Renal cortical epithelial cell (primary cell): ENCODE measurements at regions not wholly inside any gene's neighbourhood (a gene's known extent, or its start where the extent isn't known, plus 50 kb on each side); places are given as distances from the start of the nearest gene placed in this dataset.
A peak's percentile ranks its signal among the peaks of the same experiment; 100 is the strongest.
"Not testable (repeated sequence)": the region's sequence is repeated elsewhere in the genome, so short reads cannot be mapped to it uniquely, and the experiment has no call there.

Source experiments
- DNase-seq: peaks from one replicate; pipeline ENCODE4 v3.0.0-alpha.2; 2011; ENCODE audit warnings: low read depth

DNA sequence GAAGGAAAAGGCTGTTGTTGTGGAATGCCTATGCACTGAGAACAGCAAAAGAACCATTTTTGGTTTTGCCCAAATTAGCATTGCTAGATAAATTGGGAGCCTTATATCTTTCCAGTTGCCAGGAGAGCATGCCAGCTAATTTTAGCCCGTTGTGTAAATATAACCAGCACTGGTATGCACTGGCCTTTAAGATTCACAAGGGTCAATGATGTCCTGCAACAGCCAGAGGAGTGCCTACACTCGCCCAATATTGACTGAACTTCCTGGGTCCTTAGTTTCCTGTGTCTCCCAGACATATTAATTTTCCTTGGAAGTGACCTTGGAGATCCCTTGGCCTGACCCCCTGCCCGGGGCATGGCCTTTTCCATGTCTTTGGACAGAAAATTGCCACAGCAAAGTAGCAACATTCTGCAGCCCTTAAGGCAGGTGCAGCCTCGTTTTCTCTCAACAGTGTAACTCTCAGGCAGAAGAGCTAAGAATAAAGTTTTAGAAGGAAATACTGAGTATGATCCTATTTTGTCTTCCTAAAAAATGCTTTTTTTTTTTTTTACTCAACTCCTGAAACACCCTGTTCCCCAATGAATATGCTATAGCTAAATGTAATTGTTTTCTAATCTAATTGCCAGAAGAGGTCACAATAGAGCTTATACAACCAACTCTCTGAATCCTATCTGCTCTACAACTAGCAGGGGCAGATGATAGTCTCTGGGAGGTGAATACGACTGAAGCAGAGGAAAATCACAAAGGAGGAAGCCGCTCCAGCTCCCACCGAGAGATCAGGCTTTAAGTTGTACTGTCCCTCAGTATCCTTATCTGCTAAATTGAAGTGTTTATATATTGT, 131.9 kb upstream of the PCGF5 start:
- DNase-seq = peak; percentile 30

DNA sequence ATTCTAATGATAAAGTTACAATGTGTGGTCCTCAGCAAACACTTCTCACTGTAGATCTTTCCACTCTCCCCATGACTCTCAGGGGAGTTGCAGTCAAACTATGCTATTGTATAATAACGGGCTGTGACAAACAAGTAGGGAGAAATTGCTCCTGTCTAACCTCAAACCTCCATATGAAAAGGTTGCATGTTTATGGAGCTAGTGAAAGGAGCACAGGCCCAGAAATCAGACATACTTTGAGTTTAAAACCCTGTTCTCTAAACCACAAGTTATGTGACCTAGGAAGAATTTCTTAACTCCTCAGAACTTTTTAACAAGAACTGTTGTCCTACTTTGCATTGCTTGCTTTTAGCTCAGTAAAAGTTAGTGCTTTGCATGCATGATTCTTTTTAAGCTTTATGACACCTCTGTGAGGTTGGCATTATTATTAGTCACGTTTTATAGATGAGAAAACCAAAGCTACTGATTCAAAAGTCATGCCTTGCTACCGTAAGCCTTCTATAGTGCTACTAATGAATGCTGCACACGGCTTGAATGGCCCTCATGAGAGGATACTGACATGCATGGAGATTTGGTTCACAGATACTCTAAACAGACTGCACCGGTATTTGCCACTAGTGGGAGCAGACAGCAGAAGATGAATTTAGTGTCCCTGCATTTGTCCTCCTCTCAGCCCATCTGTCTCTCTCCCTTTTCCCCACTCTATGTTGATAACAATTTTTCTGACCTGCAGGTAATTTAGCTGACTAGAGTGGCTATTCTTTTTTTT, 129.5 kb upstream of the PCGF5 start:
- peak; percentile 2 for DNase-seq

DNA sequence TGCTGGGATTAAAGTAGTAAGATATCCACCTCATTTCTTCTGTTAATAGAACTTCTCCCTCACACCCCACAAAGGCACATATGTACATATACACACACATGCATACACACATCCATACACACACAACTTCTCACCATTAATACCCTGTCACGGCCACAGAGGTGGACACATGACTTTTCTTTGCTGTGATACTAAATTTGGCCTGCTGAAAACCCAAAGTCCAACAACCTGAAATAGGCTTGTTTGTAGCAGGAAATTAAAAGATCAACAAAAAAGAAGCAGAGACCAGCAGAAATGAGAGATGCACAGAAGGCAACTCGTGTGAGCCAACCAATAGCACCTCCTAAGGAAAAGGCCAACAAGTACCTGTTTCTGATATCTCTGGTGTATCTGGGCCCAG, 128.7 kb upstream of the PCGF5 start:
- DNase-seq = no peak

DNA sequence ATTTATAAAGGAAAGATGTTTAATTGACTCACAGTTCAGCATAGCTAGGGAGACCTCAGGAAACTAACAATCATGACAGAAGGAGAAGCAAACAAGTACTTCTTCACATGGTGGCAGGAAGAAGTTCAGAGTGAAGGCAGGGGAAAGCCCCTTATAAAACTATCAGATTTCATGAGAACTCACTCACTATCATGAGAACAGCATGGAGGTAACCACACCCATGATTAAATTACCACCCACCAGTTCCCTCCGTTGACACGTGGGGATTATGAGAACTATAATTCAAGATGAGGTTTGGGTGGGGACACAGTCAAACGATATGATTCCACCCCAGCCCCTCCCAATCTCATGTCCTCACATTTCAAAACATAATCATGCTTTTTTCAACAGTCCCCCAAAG, 124.2 kb upstream of the PCGF5 start:
- no peak for DNase-seq

DNA sequence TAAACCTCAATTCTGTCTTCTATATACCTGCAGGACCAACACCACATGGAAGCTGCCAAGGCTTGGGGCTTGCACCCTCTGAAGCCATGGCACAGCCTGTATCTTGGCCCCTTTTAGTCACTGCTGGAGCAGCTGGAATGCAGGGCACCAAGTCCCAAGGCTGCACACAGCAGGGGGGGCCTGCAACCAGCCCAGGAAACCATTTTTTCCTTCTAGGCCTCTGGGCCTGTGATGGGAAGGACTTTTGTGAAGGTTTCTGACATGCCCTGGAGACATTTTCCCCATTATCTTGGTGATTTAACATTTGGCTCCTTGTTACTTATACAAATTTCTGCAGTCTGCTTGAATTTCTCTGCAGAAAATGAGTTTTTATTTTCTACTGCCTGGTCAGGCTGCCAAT, 123.2 kb upstream of the PCGF5 start:
- DNase-seq = no peak

DNA sequence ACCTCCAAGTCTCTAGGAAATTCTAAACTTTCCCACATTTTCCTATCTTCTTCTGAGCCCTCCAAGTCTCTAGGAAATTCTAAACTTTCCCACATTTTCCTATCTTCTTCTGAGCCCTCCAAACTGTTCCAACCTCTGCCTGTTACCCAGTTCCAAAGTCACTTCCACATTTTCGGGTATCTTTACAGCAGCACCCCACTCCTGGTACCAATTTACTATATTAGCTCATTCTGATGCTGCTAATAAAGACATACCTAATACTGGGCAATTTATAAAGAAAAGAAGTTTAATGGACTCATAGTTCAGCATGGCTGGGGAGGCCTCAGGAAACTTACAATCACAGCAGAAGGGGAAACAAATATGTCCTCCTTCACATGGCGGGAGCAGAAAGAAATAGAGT, 122.4 kb upstream of the PCGF5 start:
- DNase-seq = not testable (repeated sequence)

DNA sequence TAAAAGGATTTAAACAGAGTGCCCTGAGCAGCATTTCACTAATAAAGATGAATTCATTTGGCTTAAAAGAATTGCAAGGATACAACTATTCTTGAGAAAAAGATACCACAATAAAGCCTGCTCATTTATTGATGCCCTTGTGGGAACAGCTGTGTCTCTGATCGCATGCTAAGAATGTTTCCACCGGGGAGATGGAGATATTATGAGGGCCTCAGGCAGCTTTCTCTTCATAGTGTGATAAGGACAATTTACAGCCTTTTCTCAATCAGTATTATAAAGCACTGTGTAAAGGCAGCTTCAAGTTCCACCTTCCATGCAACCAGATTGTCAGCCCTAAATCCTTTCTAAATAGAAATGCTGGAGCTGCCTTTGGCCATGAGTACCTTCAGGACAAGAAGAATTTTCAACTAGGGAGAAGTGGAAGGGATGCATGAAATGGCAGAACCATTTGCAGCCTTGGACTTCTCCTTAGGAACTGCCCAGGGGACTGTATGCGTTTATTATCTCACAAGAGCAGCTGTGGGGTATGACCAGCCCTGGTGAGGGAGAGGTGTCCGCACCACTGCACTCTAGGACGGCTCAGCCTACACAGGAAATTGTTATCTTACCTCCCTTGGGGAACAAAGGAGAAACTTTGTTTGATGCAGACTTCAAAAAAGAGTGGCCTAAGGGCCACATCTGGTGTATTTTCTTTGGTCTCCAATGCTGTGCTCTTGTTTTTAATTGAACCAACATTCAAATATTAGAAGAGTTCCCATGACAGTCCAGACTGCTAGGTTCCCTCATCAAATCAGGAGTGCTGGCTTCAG, 116.9 kb upstream of the PCGF5 start:
- no peak for DNase-seq

DNA sequence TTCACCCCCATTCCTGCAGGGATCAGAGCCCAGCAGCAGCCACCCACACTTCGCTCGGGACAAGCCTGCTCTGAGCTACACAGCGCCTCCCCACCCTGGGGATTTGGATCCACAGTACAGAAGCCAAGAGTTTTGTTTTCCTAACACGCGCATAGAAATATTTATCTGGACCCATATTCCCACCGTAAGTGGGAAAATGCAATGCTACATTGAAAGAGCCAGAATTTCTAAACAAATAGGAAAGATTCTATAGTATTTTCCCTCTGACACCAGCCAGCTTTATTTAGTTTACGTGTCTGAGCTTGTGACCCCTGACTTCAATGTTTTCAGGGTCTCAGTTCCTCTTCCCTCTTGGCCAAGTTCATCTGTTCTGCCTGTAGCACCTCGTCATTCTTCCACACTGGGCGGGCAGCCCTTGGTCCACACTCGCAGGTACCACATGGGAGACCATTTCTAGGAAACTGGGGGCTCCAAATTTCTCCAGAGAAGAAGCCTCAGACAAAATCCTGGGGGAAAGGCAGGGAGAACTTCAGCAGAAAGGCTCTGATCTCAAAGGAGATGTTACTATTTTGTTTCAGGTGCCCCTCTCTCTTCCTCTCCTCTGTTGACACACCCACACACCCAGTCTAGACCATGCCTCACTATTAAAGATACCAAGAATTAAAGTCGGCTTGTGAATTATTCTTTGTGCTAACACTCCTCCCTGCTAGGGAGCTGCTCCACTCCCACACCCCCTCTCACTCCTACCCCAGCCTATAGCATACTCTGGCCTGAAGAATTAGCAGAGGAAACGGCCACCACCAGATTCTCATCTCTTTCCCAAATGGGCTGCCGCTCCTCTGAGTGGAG, 116.0 kb upstream of the PCGF5 start:
- no peak for DNase-seq

DNA sequence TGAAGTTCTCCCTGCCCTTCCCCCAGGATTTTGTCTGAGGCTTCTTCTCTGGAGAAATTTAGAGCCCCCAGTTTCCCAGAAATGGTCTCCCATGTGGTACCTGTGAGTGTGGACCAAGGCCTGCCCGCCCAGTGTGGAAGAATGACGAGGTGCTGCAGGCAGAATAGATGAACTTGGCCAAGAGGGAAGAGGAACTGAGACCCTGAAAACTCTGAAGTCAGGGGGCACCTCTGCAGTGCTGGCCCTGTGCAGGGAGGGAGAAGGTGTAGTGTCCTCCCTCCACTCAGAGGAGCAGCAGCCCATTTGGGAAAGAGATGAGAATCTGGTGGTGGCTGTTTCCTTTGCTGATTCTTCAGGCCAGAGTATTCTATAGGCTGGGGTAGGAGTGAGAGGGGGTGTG, 115.2 kb upstream of the PCGF5 start:
- DNase-seq = no peak

DNA sequence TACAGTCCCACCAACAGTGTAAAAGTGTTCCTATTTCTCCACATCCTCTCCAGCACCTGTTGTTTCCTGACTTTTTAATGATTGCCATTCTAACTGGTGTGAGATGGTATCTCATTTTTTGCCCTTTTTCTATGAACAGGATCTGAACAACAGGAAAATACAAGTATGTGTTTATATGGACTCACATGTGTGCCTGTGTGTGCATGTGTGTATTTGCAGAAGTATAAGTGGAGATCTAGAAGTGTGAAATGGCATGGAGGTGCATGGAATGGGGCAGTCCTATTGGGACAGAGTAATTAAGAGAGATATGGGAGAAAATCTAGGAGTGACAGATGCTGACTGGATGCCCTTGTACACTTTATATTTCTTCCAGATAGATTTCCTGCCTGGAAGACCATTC, 111.6 kb upstream of the PCGF5 start:
- DNase-seq = no peak

DNA sequence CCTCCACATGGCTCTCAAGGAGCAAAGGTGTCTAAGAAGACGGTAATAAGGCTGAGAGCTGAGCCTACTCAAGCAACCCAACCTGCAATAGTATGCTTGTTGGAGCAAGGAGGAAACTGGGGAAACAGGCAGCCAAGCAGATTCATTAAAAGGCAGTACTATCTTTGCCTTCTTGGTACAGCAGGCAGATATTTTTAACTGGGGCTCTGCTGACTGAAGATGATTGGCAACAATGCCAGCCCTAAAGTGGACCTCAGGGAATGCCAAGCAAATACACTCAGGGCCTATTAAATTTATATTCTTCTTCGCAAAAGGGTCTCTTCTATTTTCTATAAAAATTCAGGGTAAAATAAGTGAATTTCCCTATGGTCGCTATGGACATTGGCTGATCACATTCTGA, 109.4 kb upstream of the PCGF5 start:
- DNase-seq = no peak

DNA sequence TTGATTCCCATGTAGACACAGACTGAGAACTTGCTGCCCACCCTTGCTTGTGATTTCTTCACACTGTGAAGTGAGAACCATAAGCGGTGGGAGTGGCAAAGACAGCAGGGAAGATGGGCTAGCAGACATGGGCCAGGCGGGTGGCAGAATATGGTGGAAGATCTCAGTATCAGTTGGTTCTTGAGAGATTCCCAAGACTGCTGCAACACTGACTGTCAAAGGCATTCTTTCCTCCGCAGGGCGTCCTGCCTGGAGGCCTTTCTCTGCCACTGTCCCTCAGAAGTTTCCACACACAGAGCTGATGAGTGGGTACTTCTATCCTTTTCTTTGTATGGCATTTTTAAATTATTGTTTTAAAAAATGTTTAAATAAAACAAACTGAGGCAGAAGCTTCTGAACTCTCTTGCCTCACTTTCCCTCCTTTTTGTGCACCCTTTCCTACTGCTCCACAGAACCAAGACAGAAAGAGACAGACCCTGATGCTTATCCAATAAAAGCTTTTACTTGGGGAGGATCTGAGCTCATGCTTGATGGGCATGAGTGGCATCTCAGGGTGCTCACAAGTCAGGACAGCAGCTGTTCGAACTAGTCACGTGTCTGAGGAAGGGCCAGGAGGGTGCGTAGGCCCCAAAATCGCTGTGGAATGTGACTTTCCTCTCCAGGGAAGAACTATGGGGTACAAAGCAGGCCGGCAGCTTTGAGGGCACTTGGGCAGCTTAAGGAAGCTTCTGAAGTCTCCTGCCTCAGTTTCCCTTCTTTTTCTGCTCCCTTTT, 104.7 kb upstream of the PCGF5 start:
- no peak for DNase-seq

DNA sequence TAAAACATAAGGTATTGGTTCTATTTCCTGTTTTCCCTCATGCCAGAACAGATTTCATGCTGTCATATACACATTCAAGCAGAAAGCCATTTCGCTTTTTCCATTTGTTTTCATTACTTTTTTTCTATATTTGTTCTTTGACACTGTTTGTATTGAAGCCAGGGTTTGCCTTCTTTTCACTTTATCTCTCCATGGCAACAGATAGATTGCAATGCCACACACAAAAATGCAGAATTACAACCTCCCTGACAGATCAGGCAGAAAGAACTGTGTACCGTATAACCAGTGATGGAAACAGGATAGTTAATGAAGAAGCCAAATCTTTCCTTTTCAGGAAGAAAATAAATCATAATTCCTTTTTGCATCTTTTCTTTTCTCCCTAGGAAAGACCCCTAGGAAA, 103.0 kb upstream of the PCGF5 start:
- no peak for DNase-seq

DNA sequence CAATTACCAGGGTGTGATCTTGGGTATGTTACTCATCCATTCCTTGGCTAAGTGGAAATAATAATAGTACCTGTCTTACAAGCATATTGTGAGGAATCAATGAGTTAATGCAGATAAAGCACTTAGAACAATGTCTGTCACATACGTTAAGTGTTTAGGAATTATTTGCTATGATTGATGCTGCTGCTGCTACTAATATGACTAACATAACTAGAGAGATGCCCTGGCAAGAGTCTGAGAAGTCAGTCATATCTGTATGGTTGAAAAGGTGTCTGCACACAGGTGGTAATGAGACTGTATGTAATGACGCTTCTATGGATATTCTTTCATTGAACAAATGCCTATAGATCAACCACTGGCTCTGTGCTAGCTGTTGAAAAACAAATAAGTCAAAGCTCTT, 100.1 kb upstream of the PCGF5 start:
- no peak for DNase-seq

DNA sequence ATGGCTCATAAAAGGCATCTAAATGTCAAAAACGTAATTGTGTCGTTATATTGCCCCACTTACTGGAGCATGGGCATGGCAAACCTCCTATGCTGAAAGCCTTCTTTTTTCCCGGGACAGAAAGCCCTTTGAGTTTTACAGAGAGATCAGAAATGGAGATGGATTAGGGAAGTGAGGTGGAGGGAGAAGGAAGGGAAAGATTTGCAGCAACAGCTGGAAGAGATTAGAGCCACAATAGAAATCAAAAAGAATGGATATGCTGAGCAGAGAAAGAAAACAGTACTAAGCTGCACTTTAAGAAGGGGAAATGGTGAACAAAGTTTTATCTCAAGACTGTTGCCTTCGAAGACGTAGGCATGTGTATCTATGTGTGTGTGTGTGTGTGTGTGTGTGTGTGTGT, 97.2 kb upstream of the PCGF5 start:
- DNase-seq = no peak

DNA sequence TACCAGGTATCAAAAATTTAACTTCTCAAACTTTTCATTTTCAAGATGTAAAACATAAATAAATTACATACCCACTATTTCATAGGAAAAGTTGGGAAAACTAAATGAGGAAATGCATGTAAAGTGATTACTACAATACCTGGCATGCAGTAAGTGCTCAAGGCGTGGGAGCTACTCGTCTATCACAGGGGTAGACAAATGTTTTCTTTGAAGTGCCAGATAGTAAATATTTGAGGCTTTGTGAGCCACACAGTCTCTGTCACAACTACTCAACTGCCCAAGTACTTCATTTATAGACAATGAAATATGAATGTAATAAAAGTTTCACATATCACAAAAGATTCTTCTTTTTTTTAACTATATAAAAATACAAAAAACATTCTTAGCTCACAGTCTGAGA, 96.4 kb upstream of the PCGF5 start:
- no peak for DNase-seq

DNA sequence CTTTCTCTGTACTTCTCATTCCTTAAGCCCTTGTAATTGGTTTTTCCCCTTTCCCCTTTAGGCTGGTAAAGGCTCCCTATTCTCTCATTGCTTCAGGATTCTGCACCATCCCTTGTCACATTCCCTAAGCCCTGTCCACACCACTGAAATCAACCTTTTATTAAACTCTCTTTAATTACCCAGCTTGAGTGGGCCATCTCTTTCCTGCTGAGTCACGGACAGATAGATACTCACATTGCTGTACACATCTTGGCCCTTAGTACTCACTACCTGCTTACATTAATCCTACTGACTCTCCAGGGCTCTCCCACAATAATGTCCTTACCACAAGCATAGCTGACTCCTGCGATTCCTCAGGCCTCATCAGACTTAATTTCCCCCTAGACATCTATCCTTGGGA, 94.0 kb upstream of the PCGF5 start:
- no peak for DNase-seq

DNA sequence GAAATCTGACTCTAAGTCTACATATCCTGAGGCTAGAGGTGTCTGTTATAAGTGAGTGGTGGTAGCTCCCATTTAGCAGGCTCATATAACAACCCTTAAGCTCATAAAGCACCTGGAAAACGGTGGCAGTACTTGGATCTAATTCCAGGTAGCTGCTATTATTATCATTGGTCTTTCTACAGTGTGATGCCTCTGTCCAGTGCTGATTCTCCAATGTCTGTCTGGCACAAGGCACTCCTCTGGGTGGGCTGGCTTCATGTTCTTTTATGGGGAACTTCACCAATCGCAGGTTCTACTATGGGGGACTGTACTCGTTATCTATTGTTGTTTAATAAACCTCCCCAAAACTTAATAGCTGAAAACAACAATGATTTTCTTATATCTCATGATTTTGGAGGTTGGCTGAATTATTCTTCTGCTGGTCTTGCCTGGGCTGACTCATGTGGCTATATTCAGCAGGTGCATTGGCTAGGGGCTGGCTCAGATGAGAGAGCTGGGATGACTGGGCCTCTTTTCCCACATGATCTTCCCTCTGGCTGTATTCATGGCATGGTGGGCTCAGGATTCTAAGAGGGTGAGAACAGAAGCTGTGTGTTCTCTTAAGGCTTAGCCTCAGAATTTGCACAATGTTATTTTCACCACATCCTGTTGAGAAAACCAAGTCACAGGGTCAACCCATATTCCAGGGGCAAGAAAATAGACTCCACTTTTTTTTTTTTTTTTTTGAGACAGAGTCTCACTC, 93.0 kb upstream of the PCGF5 start:
- peak; percentile 3 for DNase-seq

DNA sequence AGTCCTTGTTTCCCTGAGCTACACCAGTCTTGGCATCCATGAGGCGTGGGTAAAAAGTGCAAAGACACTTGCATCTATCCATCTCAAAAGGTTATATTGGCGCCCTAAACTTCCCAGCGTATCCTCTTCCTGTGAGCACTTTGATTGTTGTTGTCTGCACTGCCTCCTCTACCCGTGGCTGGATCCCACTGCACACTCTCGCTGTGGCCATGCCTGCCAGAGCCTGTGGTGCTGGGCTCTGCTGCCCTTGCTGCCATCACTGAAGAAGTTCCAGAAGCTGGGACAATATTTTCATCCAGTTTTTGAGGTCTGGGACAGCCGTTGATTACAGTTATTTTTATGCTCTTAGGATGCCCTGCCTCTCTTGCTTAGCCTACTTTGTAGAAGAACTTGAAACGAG, 85.3 kb upstream of the PCGF5 start:
- no peak for DNase-seq

DNA sequence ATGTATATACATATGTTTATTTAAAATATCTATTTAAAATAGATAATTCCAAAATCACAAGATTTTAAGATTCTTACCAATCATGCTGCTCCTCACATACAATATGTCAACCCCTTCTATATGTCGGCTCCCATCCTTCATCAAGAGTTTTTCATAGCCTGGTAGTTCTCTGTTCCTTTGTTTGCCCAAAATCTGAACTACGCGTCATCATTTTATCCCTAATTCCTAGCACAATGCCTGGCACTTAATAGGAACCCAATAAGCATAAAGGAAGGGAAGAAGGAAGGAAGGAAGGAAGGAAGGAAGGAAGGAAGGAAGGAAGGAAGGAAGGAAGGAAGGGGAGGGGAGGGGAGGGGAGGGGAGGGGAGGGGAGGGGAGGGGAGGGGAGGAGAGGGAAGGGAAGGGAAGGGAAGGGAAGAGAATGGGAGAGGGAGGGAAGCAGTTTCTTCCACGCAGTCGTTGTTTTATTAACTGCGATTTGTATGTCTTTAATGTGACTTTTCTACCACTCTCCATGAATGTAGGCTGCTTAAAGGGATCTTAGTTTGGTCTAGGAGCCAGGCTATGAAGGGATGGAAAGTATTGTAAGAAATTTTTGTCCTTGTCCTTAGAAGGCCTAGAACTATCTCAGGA, 83.3 kb upstream of the PCGF5 start:
- no peak for DNase-seq
